ENCODE measurements at regions not wholly inside any gene's neighbourhood (a gene's known extent, or its start where the extent isn't known, plus 50 kb on each side); places are given as distances from the start of the nearest gene placed in this dataset.
"Not testable (repeated sequence)": the region's sequence is repeated elsewhere in the genome, so short reads cannot be mapped to it uniquely, and the experiment has no call there.

GRCh38 chr1:146671588-146671987, 266.5 kb upstream of the NBPF12 start:
- POLR2A ChIA-PET (ENCODE audit: low non-redundant PET); DNase-seq (ENCODE audit: low spot score); H3K27ac ChIP-seq; CTCF ChIA-PET: not testable (repeated sequence)

GRCh38 chr1:146670832-146671566, 267.1 kb upstream of the NBPF12 start:
- DNase-seq (ENCODE audit: low spot score); H3K27ac ChIP-seq; CTCF ChIA-PET; POLR2A ChIA-PET (ENCODE audit: low non-redundant PET): not testable (repeated sequence)

DNA sequence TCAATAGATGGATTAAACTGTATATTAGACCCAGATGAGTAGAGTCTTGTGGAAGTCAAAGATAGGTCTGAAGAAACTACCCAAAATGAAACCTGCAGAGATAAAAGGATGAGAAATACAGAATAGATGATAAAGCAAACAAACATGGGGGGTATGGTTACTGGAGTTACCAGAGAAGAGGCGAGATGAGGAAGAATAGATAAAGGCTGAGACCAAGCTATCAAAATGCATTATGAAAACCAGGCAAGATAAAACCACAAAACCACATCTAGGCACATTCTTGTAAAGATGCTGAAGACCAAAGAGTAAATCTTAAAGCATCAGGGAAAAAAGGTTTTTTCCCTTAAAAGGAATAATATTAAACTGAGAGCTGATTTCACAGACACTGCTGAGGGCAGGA, 271.8 kb upstream of the NBPF12 start:
- CTCF ChIA-PET; H3K27ac ChIP-seq; DNase-seq (ENCODE audit: low spot score); POLR2A ChIA-PET (ENCODE audit: low non-redundant PET): not testable (repeated sequence)

DNA sequence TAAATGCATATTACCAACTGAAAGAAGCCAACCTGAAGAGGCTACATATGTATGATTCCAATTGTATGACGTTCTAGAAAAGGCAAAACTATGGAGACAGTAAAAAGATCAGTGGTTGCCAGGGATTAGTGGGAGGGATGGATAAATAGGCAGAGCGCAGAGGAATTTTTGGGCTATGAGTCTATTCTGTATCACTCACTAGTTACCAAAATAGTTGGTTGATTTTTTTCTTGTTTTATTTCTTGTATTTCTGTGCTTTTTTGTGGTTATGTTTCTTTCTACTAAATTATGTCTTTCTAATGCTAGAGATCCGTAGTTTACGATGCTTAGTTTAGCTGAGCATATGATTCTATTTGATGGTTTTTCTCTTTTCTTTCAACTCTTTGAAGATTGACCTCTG, 277.9 kb upstream of the NBPF12 start:
- CTCF ChIA-PET; POLR2A ChIA-PET (ENCODE audit: low non-redundant PET); H3K27ac ChIP-seq; DNase-seq (ENCODE audit: low spot score): not testable (repeated sequence)

GRCh38 chr1:146656356-146657060, 281.6 kb upstream of the NBPF12 start:
- POLR2A ChIA-PET (ENCODE audit: low non-redundant PET); CTCF ChIA-PET: not testable (repeated sequence)

DNA sequence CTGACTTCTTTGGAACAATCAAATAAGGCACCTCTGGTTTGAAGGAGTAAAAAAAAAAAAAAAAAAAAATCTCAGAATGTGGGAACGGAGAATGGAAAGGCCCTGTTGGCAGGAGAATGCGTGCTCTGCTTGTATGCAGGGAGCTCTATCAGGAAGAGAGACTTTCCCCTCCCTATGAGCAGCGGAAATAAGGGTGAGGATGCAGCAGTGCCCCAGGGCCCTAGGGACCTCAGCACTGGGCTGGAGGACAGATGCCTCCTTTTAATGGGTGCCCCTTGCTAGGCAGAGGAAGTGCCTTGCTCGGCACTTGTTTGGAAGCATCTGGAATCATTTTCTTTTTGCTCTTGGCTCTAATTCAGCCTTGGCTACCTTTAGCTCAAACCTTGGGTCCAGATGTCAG, 283.4 kb upstream of the NBPF12 start:
- DNase-seq (ENCODE audit: low spot score); CTCF ChIA-PET; POLR2A ChIA-PET (ENCODE audit: low non-redundant PET); H3K27ac ChIP-seq: not testable (repeated sequence)

More at GRCh38 chr1:146656356-146657060, 281.6 kb upstream of the NBPF12 start:
- not testable (repeated sequence) for H3K27ac ChIP-seq; DNase-seq (ENCODE audit: low spot score)

DNA sequence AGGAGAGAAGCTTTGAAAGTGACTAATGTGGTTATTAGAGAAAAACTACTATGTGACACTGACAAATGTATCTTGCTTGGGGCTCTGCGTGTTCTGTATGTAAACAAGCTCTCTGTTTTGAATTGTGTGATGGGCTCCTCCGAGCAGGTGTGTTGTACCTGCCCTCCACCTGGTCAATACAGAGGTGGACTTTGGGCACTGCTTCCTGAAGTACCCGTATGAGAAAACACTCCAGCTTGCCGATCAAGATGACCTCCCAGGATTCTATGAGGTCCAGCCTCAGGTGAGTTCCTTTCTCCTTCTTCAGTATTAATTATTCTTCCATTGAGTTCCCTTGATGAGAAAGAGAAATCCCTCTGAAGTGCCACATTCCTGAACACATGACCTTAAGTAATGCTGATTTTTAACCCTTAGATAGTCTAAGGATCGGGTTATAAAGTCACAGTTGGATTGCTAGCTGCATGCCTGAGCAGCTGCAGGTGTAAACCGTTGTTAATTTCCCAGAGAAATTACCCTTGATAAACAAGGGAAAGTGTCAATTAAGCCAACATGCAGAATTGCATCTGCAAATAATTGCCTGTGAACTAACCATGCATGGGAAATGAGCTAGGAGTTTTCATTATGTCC, 292.0 kb upstream of the NBPF12 start:
- DNase-seq (ENCODE audit: low spot score); CTCF ChIA-PET; H3K27ac ChIP-seq; POLR2A ChIA-PET (ENCODE audit: low non-redundant PET): not testable (repeated sequence)

DNA sequence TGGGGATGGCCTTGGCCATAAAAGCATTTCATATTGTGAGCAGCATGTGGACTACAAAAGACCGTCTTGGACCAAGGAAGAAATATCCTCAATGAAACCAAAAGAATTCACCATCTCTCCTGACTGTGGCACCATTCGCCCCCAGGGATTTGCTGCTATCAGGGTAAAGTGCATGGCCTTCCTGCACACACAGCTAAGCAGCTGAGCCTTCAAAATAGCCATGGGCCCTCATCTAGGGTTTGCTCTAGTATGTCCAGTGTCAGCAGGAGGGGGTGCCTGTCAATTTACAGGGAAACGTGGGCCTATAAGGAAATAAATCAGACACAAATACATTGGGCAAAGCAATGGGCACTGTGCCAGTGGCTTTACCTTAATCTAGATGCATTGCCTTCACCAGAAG, 296.6 kb upstream of the NBPF12 start:
- CTCF ChIA-PET; POLR2A ChIA-PET (ENCODE audit: low non-redundant PET); DNase-seq (ENCODE audit: low spot score); H3K27ac ChIP-seq: not testable (repeated sequence)

DNA sequence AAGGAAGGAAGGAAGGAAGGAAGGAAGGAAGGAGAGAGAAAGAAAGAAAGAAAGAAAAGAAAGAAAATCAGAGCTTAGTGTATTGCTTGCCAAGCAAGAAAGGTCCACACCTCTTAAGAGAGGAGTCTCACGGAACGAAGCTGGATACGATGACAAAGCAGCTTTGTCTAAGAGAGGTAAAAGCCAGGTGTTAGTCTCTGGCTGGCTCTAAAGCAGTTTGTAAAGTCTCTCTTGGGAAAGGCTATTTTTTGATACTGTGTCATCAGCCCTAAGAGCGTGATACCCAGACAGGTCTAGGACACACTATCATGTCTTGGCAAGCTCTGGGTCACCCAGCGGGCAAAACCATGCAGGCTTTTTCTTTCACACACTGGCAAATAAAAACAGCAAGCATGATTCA, 297.5 kb upstream of the NBPF12 start:
- DNase-seq (ENCODE audit: low spot score); CTCF ChIA-PET; H3K27ac ChIP-seq; POLR2A ChIA-PET (ENCODE audit: low non-redundant PET): not testable (repeated sequence)

- DNase-seq (ENCODE audit: low spot score); H3K27ac ChIP-seq; CTCF ChIA-PET; POLR2A ChIA-PET (ENCODE audit: low non-redundant PET): not testable (repeated sequence)
These were observed 307.8 kb upstream of the NBPF12 start for GRCh38 chr1:146630302-146630701.

GRCh38 chr1:146618582-146618981, 319.5 kb upstream of the NBPF12 start:
- DNase-seq (ENCODE audit: low spot score); POLR2A ChIA-PET (ENCODE audit: low non-redundant PET); CTCF ChIA-PET; H3K27ac ChIP-seq: not testable (repeated sequence)

DNA sequence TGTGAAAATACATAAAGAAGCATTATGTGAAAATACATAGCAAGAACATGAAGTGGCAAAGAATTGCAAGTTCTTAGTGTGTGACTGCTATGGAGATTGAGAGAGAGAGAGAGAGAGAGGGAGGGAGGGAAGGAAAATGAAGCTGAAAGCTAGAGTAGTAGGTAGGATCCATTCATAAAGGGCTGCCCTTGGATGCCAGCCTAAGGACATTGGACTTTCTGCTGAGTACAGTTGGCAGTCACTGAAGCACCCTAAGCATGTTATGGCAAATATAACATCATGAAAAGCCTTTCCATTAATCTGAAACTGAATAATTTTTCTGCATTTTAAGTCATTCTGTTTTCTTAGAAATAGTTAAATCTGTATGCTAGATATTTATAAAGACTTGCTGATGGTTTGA, 333.4 kb upstream of the NBPF12 start:
- POLR2A ChIA-PET (ENCODE audit: low non-redundant PET); DNase-seq (ENCODE audit: low spot score); CTCF ChIA-PET; H3K27ac ChIP-seq: not testable (repeated sequence)

DNA sequence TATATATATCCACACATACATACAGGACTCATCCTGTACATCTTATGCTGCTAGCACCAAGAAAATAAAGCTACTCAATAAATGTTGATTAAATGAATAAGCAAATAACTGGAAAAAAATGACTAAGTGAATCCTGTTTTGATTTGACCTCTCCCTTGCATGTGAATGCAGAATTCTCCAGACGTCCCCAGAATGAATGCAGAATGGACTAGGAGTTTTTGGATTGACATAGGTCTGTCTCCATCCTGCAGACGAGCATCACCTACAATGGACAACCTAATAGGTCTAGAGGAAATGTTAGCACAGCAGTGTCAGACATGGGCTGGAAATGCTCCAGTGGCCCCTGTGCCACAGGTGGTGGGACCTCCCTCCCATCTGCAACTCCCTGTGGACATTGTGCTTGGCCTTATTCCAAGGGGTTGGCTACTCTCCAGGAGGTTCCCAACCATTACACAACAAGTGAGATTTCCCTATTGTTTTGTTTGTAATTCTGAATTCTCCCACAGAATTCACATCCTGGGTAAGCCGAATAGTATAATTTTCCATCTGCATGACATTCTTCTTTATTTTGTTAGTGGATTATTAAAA, 337.3 kb upstream of the NBPF12 start:
- H3K27ac ChIP-seq; DNase-seq (ENCODE audit: low spot score); CTCF ChIA-PET; POLR2A ChIA-PET (ENCODE audit: low non-redundant PET): not testable (repeated sequence)

GRCh38 chr1:146599906-146600305, 338.2 kb upstream of the NBPF12 start:
- POLR2A ChIA-PET (ENCODE audit: low non-redundant PET); DNase-seq (ENCODE audit: low spot score); H3K27ac ChIP-seq; CTCF ChIA-PET: not testable (repeated sequence)

GRCh38 chr1:146581229-146581628, 352.4 kb upstream of the NOTCH2NLA start:
- CTCF ChIA-PET; H3K27ac ChIP-seq; DNase-seq (ENCODE audit: low spot score); POLR2A ChIA-PET (ENCODE audit: low non-redundant PET): not testable (repeated sequence)

GRCh38 chr1:146567541-146567940, 338.7 kb upstream of the NOTCH2NLA start:
- H3K27ac ChIP-seq; POLR2A ChIA-PET (ENCODE audit: low non-redundant PET); CTCF ChIA-PET; DNase-seq (ENCODE audit: low spot score): not testable (repeated sequence)

DNA sequence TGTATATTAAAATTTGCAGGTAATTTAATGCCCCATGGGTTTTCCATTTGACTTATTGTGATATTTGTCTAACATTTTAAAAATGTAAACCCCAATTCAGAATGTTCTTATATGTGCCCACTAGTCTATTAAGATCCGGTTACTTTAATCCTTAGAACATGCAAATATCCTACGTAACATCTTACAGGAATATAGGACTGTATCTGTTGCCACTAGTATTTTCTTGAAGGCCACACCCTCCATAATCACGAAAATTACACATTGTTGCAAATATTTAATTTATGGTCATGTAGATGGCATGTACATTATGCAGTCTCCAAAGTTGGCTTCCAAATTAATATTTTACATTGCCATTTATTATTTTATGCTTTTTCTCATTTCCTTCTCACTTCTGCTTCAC, 329.2 kb upstream of the NOTCH2NLA start:
- DNase-seq (ENCODE audit: low spot score); POLR2A ChIA-PET (ENCODE audit: low non-redundant PET); CTCF ChIA-PET; H3K27ac ChIP-seq: not testable (repeated sequence)

DNA sequence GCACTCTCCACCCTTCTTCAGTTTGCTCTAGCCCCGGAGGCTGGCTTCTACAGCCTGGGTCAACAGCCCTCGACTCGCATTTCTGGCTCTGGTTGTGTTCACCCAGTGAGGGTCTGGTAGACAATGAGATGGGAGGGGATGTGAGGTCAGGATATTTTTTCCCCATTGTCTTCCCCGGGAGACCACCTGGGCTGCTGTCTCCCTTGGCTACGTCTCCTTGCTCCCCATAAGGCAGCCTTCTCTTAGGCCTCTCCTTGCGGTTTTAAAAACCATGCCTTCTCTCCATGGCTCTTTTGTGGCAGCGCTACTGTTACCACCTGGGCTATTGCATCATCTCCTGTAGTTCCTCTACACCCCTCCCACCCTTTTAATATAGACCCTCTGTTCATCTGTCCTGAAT, 327.6 kb upstream of the NOTCH2NLA start:
- DNase-seq (ENCODE audit: low spot score); CTCF ChIA-PET; H3K27ac ChIP-seq; POLR2A ChIA-PET (ENCODE audit: low non-redundant PET): not testable (repeated sequence)

All from RWPE1 (cell line).